Tibial nerve (tissue), 4 donors: ENCODE measurements at regions not wholly inside any gene's neighbourhood (a gene's known extent, or its start where the extent isn't known, plus 50 kb on each side); places are given as distances from the start of the nearest gene placed in this dataset.

Experiments used
- DNase-seq, 2 donors: peaks; one replicate each; pipeline ENCODE4 v3.0.0-alpha.2; 2019; ENCODE audit warnings: low spot score in 2 of 2
- H3K27ac ChIP-seq, 4 donors: fragments of 200-600 bp; sonication (generic) in 3 of 4; one replicate each; pipeline ENCODE4 v1.5.1; 2017 to 2019; ENCODE audit warnings: mild to moderate bottlenecking in 1 of 4
- H3K27me3 ChIP-seq, 2 donors: fragments of 200-600 bp; sonication (generic) in 1 of 2; one replicate each; pipeline versions ENCODE4 v1.5.1 to v1.6.0; 2017 to 2019
- H3K36me3 ChIP-seq, 3 donors: fragments of 200-600 bp; sonication (generic); one replicate each; pipeline ENCODE4 v1.5.1; 2018 to 2019
- H3K4me1 ChIP-seq, 4 donors: fragments of 200-600 bp; sonication (generic) in 3 of 4; one replicate each; pipeline ENCODE4 v1.5.1; 2017 to 2019
- H3K4me3 ChIP-seq, 4 donors: fragments of 200-600 bp; sonication (generic) in 3 of 4; one replicate each; pipeline ENCODE4 v1.5.1; 2017 to 2019; ENCODE audit warnings: mild to moderate bottlenecking in 1 of 4, moderate library complexity in 1 of 4
- H3K9me3 ChIP-seq, 4 donors: fragments of 200-600 bp; sonication (generic) in 3 of 4; one replicate each; pipeline ENCODE4 v1.5.1; 2017 to 2019
- CTCF ChIP-seq, 5 experiments: fragments of 200-600 bp in 3 of 5; fragments of 450-650 bp in 2 of 5; sonication (generic) in 3 of 5; IDR thresholded peaks; one replicate each; pipeline ENCODE4 v1.5.1; 2016 to 2019; ENCODE audit warnings: antibody characterized with exemption in 5 of 5, mild to moderate bottlenecking in 3 of 5, moderate library complexity in 2 of 5
- EP300 ChIP-seq, 2 donors: sonication (generic); formaldehyde crosslinking; IDR thresholded peaks; one replicate each; pipeline ENCODE4 v1.6.1; 2017; ENCODE audit warnings: antibody characterized with exemption in 2 of 2, mild to moderate bottlenecking in 1 of 2
- POLR2A ChIP-seq, 2 donors: fragments of 450-650 bp; IDR thresholded peaks; one replicate each; pipeline ENCODE4 v1.6.1; 2017; ENCODE audit warnings: antibody characterized with exemption in 2 of 2, mild to moderate bottlenecking in 2 of 2, moderate library complexity in 2 of 2
- WGBS, 2 donors: methylation state at CpG; one replicate each; pipeline ENCODE4 v1.1.5; 2018; 5-methylcytosine and 5-hydroxymethylcytosine counted together

- H3K27ac ChIP-seq, result no peak overlapping the region
- no peak for DNase-seq
- H3K9me3 ChIP-seq, result no peaks in the 10 kb centered on the region
- 60 to 66% methylated on average over 31 of the region's 31 CpGs for WGBS, 2 donors
- H3K27me3 ChIP-seq, result peaks cover 0 to 2% of the 10 kb centered on the region in 2 donors
- H3K4me1 ChIP-seq, result no peaks in the 10 kb centered on the region
- no peak overlapping the region for H3K4me3 ChIP-seq
- TF ChIP-seq CTCF (IDR thresholded peaks at IDR 0.05) (no peak), EP300 (IDR thresholded peaks at IDR 0.05) (no peak), POLR2A (IDR thresholded peaks at IDR 0.05) (no peak)
- H3K36me3 ChIP-seq, result no peaks in the 10 kb centered on the region
Measured at GRCh38 chr12:126899926-126900792, 1366.8 kb upstream of the TMEM132C start.

GRCh38 chr12:126903027-126903876, 1363.7 kb upstream of the TMEM132C start:
- Histone ChIP-seq H3K9me3 (no peaks in the 10 kb centered on the region), H3K27me3 (peaks cover 0 to 4% of the 10 kb centered on the region in 2 donors), H3K36me3 (no peaks in the 10 kb centered on the region), H3K4me3 (no peak overlapping the region), H3K4me1 (no peaks in the 10 kb centered on the region), H3K27ac (no peak overlapping the region)
- no peak for TF ChIP-seq CTCF (IDR thresholded peaks at IDR 0.05)
- TF ChIP-seq EP300 (IDR thresholded peaks at IDR 0.05), result no peak
- no peak for TF ChIP-seq POLR2A (IDR thresholded peaks at IDR 0.05)
- no peak for DNase-seq
- WGBS, 2 donors, result 68 to 74% methylated on average over 9 of the region's 9 CpGs

GRCh38 chr12:126905752-126906151, 1361.2 kb upstream of the TMEM132C start:
- no peak overlapping the region for H3K27ac ChIP-seq
- peaks cover 0 to 4% of the 10 kb centered on the region in 2 donors for H3K27me3 ChIP-seq
- DNase-seq, result no peak
- H3K9me3 ChIP-seq, result no peaks in the 10 kb centered on the region
- no peak overlapping the region for H3K4me3 ChIP-seq
- H3K4me1 ChIP-seq, result no peaks in the 10 kb centered on the region
- WGBS, 2 donors, result 96% methylated on average over 2 of the region's 2 CpGs
- no peaks in the 10 kb centered on the region for H3K36me3 ChIP-seq
- TF ChIP-seq CTCF (IDR thresholded peaks at IDR 0.05) (no peak), EP300 (IDR thresholded peaks at IDR 0.05) (no peak)

- Histone ChIP-seq H3K27me3 (peaks cover 0 to 4% of the 10 kb centered on the region in 2 donors), H3K27ac (no peak overlapping the region), H3K4me3 (no peak overlapping the region), H3K36me3 (no peaks in the 10 kb centered on the region), H3K4me1 (no peaks in the 10 kb centered on the region), H3K9me3 (no peaks in the 10 kb centered on the region)
- TF ChIP-seq POLR2A (IDR thresholded peaks at IDR 0.05), result no peak
- no peak for TF ChIP-seq CTCF (IDR thresholded peaks at IDR 0.05)
- TF ChIP-seq EP300 (IDR thresholded peaks at IDR 0.05), result no peak
- no peak for DNase-seq
- WGBS, 2 donors, result 72 to 77% methylated on average over 6 of the region's 6 CpGs
Measured at GRCh38 chr12:126907900-126908764, 1358.8 kb upstream of the TMEM132C start.
